K562 (cell line): ENCODE measurements at regions not wholly inside any gene's neighbourhood (a gene's known extent, or its start where the extent isn't known, plus 50 kb on each side); places are given as distances from the start of the nearest gene placed in this dataset.

ENCODE experiments used
- ATAC-seq: fragments of 200-7000 bp; cut with Tn5 transposase; 3 replicates; pipeline ENCODE4 v1.9.1; 2020; ENCODE audit warnings: moderate library complexity
- BruUV-seq: library from RNA; stranded (reverse); fragments of 400-500 nt; replicated peaks from 2 replicates; lab custom pipeline; 2021; lab: Mats Ljungman, UMichigan
- CTCF ChIA-PET: fragments of 300-600 bp; formaldehyde crosslinking; extraction: SDS; loops from one replicate; lab custom pipeline; 2021; ENCODE audit warnings: low intra/inter-chr PET ratio; lab: Yijun Ruan, JAX
- POLR2A ChIA-PET: fragments of 300-600, 350-650 bp; sonication (Branson Sonifier 250); formaldehyde crosslinking; extraction: SDS; loops from one replicate; lab custom pipeline; 2021; ENCODE audit warnings: antibody characterized with exemption, inconsistent platforms; lab: Yijun Ruan, JAX
- DNase-seq, 4 experiments: peaks; one replicate each; pipeline versions ENCODE4 v3.0.0 to v3.0.0-alpha.2; 2011 to 2018; ENCODE audit warnings: low spot score in 3 of 4, mixed read lengths in 3 of 4; ENCODE audit errors: extremely low read depth in 1 of 4
- FAIRE-seq: peaks from 2 replicates; lab custom pipeline; 2011; peaks lifted over from hg19 to GRCh38; lab: Jason Lieb, UNC
- H2AFZ ChIP-seq: 2 replicates; pipeline ENCODE4 v1.6.0; 2011; ENCODE audit warnings: low read depth, low read length, control low read depth, inconsistent platforms
- H3K27ac ChIP-seq: fragments of 200-600 bp; 3 replicates; pipeline ENCODE4 v1.8.0; 2011; ENCODE audit warnings: low read depth, mild to moderate bottlenecking, control low read depth, inconsistent platforms, low read length, moderate library complexity, mixed read lengths; ENCODE audit errors: extremely low read depth
- H3K27me3 ChIP-seq, 2 experiments: fragments of 300-600 bp in 1 of 2; 2 replicates in 1 of 2; 3 replicates in 1 of 2; pipeline versions ENCODE4 v1.6.0 to v1.8.0; 2011; ENCODE audit warnings: inconsistent platforms in 2 of 2, low read length in 2 of 2, mild to moderate bottlenecking in 1 of 2, mixed read lengths in 1 of 2, moderate library complexity in 1 of 2; ENCODE audit not compliant: control insufficient read depth in 2 of 2, insufficient read depth in 2 of 2
- H3K36me3 ChIP-seq: fragments of 300-600 bp; 3 replicates; pipeline ENCODE4 v1.8.0; 2011; ENCODE audit warnings: mild to moderate bottlenecking, low read length, inconsistent platforms; ENCODE audit not compliant: control insufficient read depth, insufficient read depth
- H3K4me1 ChIP-seq, 2 experiments: fragments of 200-600 bp in 1 of 2; replicated peaks in 1 of 2; 2 replicates in 1 of 2; 3 replicates in 1 of 2; pipeline versions ENCODE4 v1.5.1 to v1.8.0; 2011; ENCODE audit warnings: inconsistent platforms in 2 of 2, low read length in 2 of 2, mild to moderate bottlenecking in 1 of 2, mixed read lengths in 1 of 2, moderate library complexity in 1 of 2; ENCODE audit not compliant: control insufficient read depth in 2 of 2, insufficient read depth in 2 of 2
- H3K4me2 ChIP-seq: 2 replicates; pipeline ENCODE4 v1.6.1; 2011; ENCODE audit warnings: low read length, control low read depth, inconsistent platforms, mixed read lengths; ENCODE audit not compliant: insufficient read depth
- H3K4me3 ChIP-seq: fragments of 200-600 bp; sonication (generic), shearing (Covaris generic); 2 replicates; pipeline ENCODE4 v1.5.1; 2016; ENCODE audit warnings: control low read depth, inconsistent platforms
- H3K79me2 ChIP-seq: fragments of 200-600 bp; 3 replicates; pipeline ENCODE4 v1.8.0; 2011; ENCODE audit warnings: low read length, inconsistent platforms; ENCODE audit not compliant: control insufficient read depth, insufficient read depth
- H3K9ac ChIP-seq, 2 experiments: 2 replicates each; pipeline versions ENCODE4 v1.6.0 to v1.6.1; 2011; ENCODE audit warnings: low read depth in 2 of 2, low read length in 2 of 2, control low read depth in 1 of 2, inconsistent platforms in 1 of 2, mild to moderate bottlenecking in 1 of 2, mixed read lengths in 1 of 2; ENCODE audit not compliant: insufficient read depth in 1 of 2
- H3K9me1 ChIP-seq: one replicate; pipeline ENCODE4 v1.6.0; 2011; ENCODE audit warnings: inconsistent platforms, mild to moderate bottlenecking, low read length, moderate library complexity; ENCODE audit not compliant: control insufficient read depth, insufficient read depth
- H3K9me3 ChIP-seq: replicated peaks from 2 replicates; pipeline ENCODE4 v1.5.1; 2011; ENCODE audit warnings: low read depth, low read length, inconsistent platforms; ENCODE audit not compliant: control insufficient read depth, insufficient read depth
- H4K20me1 ChIP-seq: replicated peaks from 2 replicates; pipeline ENCODE4 v1.6.1; 2011; ENCODE audit warnings: low read length, inconsistent platforms, mixed read lengths; ENCODE audit not compliant: control insufficient read depth, insufficient read depth
- BRF2 ChIP-seq: IDR thresholded peaks from 3 replicates; pipeline ENCODE4 v1.6.1; 2011; ENCODE audit warnings: borderline replicate concordance, mild to moderate bottlenecking; ENCODE audit not compliant: insufficient read length, insufficient read depth
- ESRRA ChIP-seq: fragments of 450-650 bp; IDR thresholded peaks from 2 replicates; pipeline ENCODE4 v1.6.1; 2014; ENCODE audit warnings: low read depth, mild to moderate bottlenecking, moderate library complexity, borderline replicate concordance
- KDM2B ChIP-seq: fragments of 250-450 bp; sonication (Bioruptor Pico); IDR thresholded peaks from 2 replicates; pipeline ENCODE4 v1.8.0; 2021; ENCODE audit warnings: mild to moderate bottlenecking, moderate library complexity
- PBX2 ChIP-seq, 2 experiments: IDR thresholded peaks in 1 of 2; conservative IDR thresholded peaks in 1 of 2; 2 replicates each; pipeline ENCODE4 v1.6.1; 2016; ENCODE audit warnings: low read depth in 2 of 2, mild to moderate bottlenecking in 1 of 2, missing compliant biosample characterization in 1 of 2, missing genetic modification characterization in 1 of 2, moderate library complexity in 1 of 2
- SMARCC2 ChIP-seq: fragments of 450-650 bp; IDR thresholded peaks from 2 replicates; pipeline ENCODE4 v1.6.1; 2017; ENCODE audit warnings: antibody characterized with exemption, moderate library complexity, mild to moderate bottlenecking, low read depth
- ZNF12 ChIP-seq: sonication (generic); formaldehyde crosslinking; IDR thresholded peaks from 2 replicates; pipeline ENCODE4 v1.4.0; 2020; ENCODE audit warnings: mild to moderate bottlenecking, missing genetic modification reagents
- ZNF77 ChIP-seq: fragments of 250-450 bp; sonication (Bioruptor Pico); IDR thresholded peaks from 2 replicates; pipeline ENCODE4 v1.5.0; 2020
- WGBS: fragments of 100-300 bp; shearing (Covaris generic); methylation state at CpG from one replicate; pipeline ENCODE4 v1.1.6; 2016; ENCODE audit warnings: low coverage, mixed read lengths; ENCODE audit not compliant: insufficient coverage; ENCODE audit errors: missing lambda C conversion rate; 5-methylcytosine and 5-hydroxymethylcytosine counted together
- in situ Hi-C: fragments of 300-500 bp; cut with MboI; formaldehyde crosslinking; loops from 4 replicates; pipeline ENCODE4 v1.15.0; 2018; ENCODE audit warnings: inconsistent platforms, mixed read lengths
- intact Hi-C: fragments of 100-400 bp; cut with micrococcal nuclease; formaldehyde crosslinking; loops from 2 replicates; pipeline ENCODE4 v1.14.2; 2022
- TF ChIP-seq, protein P1 (sequence below): fragments of 250-450 bp; sonication (Bioruptor Pico); IDR thresholded peaks from 2 replicates; pipeline ENCODE4 v1.8.0; 2022; ENCODE audit warnings: moderate library complexity, mild to moderate bottlenecking, inconsistent platforms

DNA sequence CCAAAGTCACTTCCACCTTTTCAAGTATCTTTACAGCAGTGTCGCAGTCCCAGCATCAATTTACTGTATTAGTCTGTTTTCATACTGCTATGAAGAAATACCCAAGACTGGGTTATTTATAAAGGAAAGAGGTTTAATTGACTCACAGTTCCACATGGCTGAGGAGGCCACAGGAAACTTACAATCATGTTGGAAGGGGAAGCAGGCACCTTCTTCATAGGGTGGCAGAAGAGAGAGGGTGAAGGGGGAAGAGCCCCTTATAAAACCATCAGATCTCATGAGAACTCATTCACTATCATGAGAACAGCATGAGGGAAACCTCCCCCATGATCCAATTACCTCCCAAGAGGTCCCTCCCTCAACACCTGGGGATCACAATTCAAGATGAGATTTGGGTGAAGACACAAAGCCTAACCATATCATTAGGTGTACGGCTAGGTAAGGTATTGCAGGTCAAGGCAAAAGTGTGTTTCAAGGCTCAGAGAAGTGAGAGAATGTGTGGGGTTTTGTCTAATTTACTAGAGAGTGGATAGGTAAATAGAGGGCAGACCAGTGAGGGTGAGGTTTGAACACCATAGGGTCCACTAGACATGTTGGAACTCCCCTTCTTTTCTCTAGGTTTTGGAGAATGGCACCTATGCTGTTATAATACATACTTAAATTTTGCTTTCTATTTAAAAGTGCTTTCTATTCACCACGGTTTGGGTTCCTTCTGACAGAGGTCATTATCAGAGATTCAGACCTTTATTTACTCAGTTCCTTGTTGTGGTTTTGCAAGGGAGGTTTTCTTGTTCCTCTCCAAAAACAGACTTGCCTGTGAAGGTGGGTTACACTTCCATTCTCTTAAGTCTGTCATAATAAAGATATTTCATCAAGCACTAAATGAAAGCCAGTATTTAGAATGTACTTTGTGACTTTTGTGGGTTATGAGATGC lies 186.6 kb downstream of the CPEB2 start:
- in situ Hi-C loops, result no loop called here
- Histone ChIP-seq H3K27me3 (no peaks in the 10 kb centered on the region), H3K36me3 (no peaks in the 10 kb centered on the region), H4K20me1 (no peaks in the 10 kb centered on the region), H2AFZ (no peak overlapping the region), H3K9me3 (no peaks in the 10 kb centered on the region), H3K4me2 (no peak overlapping the region), H3K4me3 (no peak overlapping the region), H3K9ac (no peak overlapping the region), H3K27ac (no peak overlapping the region), H3K4me1 (no peaks in the 10 kb centered on the region)
- BruUV-seq, result no TSS peak
- ChIA-PET CTCF (no interaction called here), POLR2A (no interaction called here)
- intact Hi-C loops, result no loop called here
- FAIRE-seq (no peak), ATAC-seq (no peak), DNase-seq (no peak)
- TF ChIP-seq ESRRA (no peak), PBX2 (CRISPR knock-in tag; IDR thresholded peaks at IDR 0.05; ENCODE audit: low read depth) (no peak), PBX2 (tag; conservative IDR thresholded peaks at IDR 0.05; ENCODE audit: low read depth) (no peak), BRF2 (no peak), ZNF12 (CRISPR knock-in tag) (no peak), KDM2B (CRISPR knock-in tag) (no peak), SMARCC2 (no peak), ZNF77 (CRISPR knock-in tag) (no peak)
- TF ChIP-seq, protein P1, sequence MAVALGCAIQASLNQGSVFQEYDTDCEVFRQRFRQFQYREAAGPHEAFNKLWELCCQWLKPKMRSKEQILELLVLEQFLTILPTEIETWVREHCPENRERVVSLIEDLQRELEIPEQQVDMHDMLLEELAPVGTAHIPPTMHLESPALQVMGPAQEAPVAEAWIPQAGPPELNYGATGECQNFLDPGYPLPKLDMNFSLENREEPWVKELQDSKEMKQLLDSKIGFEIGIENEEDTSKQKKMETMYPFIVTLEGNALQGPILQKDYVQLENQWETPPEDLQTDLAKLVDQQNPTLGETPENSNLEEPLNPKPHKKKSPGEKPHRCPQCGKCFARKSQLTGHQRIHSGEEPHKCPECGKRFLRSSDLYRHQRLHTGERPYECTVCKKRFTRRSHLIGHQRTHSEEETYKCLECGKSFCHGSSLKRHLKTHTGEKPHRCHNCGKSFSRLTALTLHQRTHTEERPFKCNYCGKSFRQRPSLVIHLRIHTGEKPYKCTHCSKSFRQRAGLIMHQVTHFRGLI (CRISPR knock-in tag), result no peak
- TF ChIP-seq, all 486 proteins: peak for 0
- 0% methylated on average over 3 of the region's 3 CpGs for WGBS
- H3K79me2 ChIP-seq, result no peaks in the 10 kb centered on the region
- H3K9me1 ChIP-seq, result no peaks in the 10 kb centered on the region
